Left ventricle myocardium inferior (tissue), 1 donor: ENCODE measurements at regions not wholly inside any gene's neighbourhood (a gene's known extent, or its start where the extent isn't known, plus 50 kb on each side); places are given as distances from the start of the nearest gene placed in this dataset.
"Not testable (repeated sequence)": the region's sequence is repeated elsewhere in the genome, so short reads cannot be mapped to it uniquely, and the experiment has no call there.

Source experiments
- DNase-seq: peaks from one replicate; pipeline ENCODE4 v3.0.0-alpha.2; 2020
- H3K27ac ChIP-seq: fragments of 200-600 bp; replicated peaks from 2 replicates; pipeline ENCODE4 v1.8.0; 2021
- H3K27me3 ChIP-seq: fragments of 200-600 bp; 2 replicates; pipeline ENCODE4 v1.8.0; 2021; ENCODE audit warnings: low read depth
- H3K36me3 ChIP-seq: fragments of 200-600 bp; 2 replicates; pipeline ENCODE4 v1.8.0; 2021
- H3K4me1 ChIP-seq: fragments of 200-600 bp; 2 replicates; pipeline ENCODE4 v1.8.0; 2021
- H3K4me3 ChIP-seq: fragments of 200-600 bp; 2 replicates; pipeline ENCODE4 v1.8.0; 2021; ENCODE audit warnings: mild to moderate bottlenecking, moderate library complexity
- H3K9me3 ChIP-seq: fragments of 200-600 bp; replicated peaks from 2 replicates; pipeline ENCODE4 v1.8.0; 2021
- intact Hi-C: fragments of 100-400 bp; cut with micrococcal nuclease; formaldehyde crosslinking; loops from one replicate; pipeline ENCODE4 v1.11.0; 2022
- TF ChIP-seq, protein P1 (sequence below): fragments of 200-600 bp; IDR thresholded peaks from 2 replicates; pipeline ENCODE4 v1.8.0; 2021; ENCODE audit warnings: antibody characterized with exemption, mild to moderate bottlenecking, borderline replicate concordance
- donor health status: DM: no; HTN: yes; CAD: no; lungs with severe emphysema.

DNA sequence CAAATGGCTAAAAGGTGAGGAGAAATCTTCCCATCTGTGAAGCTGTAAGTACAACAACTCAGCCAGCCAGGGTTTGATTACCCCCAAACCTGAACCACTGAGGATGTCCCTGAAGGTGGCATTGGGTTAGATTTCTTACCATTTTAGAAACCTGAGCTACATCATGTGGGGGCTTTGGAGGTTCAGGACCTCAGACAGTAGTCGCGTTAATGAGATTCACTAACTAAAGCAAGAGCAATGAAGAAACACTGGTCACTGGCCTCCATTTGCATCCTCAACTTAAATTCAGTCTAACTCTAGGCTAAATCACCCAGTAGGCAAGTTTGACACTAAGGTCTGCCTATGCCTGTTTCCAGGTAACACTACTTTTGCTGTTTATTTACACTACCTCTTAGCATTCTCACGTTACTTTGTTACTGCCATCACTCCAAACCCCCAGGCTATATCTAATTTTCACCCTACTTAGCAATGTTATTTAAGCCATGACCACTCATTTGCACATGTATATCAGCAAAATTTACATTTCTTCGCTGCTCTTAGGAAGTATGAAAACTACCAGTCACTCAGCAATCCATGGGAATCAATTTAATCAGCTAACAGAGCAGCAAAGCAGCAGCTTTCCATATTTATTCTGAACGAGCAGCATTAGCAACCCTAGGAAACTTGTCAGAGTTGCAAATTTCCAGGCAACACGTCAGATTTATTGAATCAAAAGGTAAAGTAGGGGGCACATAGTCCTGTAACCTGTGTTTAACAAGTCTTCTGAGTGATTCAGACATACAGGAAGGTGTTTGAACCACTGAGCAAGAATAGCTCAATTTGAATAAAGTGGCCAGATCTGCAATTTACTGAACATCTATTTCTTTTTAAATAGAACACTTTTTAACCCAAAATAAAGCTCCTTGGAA, 788.4 kb upstream of the SORCS1 start:
- TF ChIP-seq, protein P1, sequence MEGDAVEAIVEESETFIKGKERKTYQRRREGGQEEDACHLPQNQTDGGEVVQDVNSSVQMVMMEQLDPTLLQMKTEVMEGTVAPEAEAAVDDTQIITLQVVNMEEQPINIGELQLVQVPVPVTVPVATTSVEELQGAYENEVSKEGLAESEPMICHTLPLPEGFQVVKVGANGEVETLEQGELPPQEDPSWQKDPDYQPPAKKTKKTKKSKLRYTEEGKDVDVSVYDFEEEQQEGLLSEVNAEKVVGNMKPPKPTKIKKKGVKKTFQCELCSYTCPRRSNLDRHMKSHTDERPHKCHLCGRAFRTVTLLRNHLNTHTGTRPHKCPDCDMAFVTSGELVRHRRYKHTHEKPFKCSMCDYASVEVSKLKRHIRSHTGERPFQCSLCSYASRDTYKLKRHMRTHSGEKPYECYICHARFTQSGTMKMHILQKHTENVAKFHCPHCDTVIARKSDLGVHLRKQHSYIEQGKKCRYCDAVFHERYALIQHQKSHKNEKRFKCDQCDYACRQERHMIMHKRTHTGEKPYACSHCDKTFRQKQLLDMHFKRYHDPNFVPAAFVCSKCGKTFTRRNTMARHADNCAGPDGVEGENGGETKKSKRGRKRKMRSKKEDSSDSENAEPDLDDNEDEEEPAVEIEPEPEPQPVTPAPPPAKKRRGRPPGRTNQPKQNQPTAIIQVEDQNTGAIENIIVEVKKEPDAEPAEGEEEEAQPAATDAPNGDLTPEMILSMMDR, result no peak

DNA sequence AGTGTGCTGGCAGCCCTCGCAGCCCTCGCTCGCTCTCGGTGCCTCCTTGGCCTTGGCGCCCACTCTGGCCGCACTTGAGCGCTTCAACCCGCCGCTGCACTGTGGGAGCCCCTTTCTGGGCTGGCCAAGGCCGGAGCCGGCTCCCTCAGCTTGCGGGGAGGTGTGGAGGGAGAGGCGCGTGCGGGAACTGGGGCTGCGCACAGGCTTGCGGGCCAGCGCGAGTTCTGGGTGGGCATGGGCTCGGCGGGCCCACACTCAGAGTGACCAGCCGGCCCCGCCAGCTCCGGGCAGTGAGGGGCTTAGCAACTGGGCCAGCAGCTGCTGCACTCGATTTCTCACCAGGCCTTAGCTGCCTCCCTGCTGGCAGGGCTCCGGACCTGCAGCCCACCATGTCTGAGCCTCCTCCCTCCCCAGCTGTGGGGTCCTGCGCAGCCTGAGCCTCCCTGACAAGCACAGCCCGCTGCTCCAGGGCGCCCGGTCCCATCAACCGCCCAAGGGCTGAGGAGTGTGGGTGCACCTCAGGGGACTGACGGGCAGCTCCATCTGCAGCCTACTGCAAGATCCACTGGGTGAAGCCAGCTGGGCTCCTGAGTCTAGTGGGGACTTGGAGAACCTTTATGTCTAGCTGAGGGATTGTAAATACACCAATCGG, 786.0 kb upstream of the SORCS1 start:
- H3K4me1 ChIP-seq, H3K36me3 ChIP-seq, H3K4me3 ChIP-seq, intact Hi-C loops, H3K27ac ChIP-seq, DNase-seq, H3K27me3 ChIP-seq: not testable (repeated sequence)
- peaks cover 21% of the 10 kb centered on the region for H3K9me3 ChIP-seq

More for the DNA sequence above, 788.4 kb upstream of the SORCS1 start:
- Histone ChIP-seq H3K9me3 (peaks cover 15% of the 10 kb centered on the region), H3K4me3 (no peak overlapping the region), H3K27me3 (no peaks in the 10 kb centered on the region), H3K36me3 (no peaks in the 10 kb centered on the region), H3K27ac (no peak overlapping the region), H3K4me1 (no peaks in the 10 kb centered on the region)
- intact Hi-C loops, result no loop called here
- no peak for DNase-seq

DNA sequence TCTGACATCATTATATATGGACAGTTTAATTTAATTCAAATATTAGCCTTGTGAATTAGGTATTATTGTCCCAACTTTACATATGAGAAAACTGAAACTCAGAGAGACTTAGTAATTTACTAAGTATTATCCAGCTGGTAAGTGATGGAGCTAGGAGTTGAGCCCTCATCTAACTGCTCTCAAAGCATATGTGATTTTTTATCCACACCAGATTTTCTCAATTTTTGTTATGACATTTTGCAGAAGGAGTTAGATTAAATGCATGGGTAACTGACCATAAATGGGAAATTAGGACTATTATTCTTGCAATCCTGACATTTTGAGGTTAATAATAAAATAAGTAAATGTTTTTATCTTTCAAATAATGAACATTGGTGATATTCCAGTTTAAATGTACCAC, 778.3 kb upstream of the SORCS1 start:
- Histone ChIP-seq H3K27ac (no peak overlapping the region), H3K36me3 (no peaks in the 10 kb centered on the region), H3K27me3 (no peaks in the 10 kb centered on the region), H3K9me3 (peaks cover 8% of the 10 kb centered on the region), H3K4me1 (no peaks in the 10 kb centered on the region), H3K4me3 (no peak overlapping the region)
- TF ChIP-seq, protein P1, result no peak
- intact Hi-C loops, result no loop called here
- DNase-seq, result no peak

DNA sequence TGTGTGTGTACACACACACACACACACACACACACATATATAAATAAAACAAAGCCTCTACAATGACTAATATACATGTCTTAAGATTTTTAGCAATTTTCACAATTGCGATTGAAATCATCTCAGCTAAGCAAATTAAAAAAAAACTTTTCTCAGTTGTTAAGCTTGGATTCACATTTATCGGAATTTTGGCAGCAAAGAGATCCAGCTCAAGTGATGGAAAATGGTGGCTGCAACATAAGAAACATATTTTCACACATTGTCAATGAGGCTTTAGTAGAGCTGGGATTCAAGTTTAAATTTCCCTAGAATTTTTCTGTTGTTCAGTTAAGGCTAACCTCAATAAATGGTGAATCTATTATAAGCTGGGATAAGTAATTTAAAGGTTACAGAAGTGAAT, 768.6 kb upstream of the SORCS1 start:
- Histone ChIP-seq H3K9me3 (peaks cover 16% of the 10 kb centered on the region), H3K27me3 (no peaks in the 10 kb centered on the region), H3K36me3 (no peaks in the 10 kb centered on the region), H3K27ac (no peak overlapping the region), H3K4me3 (no peak overlapping the region), H3K4me1 (no peaks in the 10 kb centered on the region)
- DNase-seq, result no peak
- TF ChIP-seq, protein P1, result no peak
- intact Hi-C loops, result no loop called here

DNA sequence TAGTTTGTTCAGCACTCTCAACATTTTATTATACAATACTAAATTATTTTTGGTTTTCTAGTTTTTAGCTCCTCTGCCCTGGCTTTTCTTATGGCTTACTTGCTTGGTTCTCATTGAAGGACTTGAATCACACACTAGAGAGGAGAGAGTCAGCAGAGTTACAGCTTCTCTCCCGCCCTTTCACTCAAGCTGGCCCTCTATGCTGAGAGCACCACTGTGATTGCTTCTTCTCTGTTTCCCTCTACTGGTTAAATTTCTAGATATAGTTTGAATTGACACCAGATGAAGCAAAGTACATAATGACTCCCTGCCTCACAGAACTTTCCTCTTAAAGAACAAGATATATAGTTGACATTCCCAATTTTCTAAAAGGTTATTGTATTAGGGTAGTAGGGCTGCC, 767.3 kb upstream of the SORCS1 start:
- Histone ChIP-seq H3K27me3 (no peaks in the 10 kb centered on the region), H3K4me3 (no peak overlapping the region), H3K9me3 (peaks cover 20% of the 10 kb centered on the region), H3K27ac (no peak overlapping the region), H3K4me1 (no peaks in the 10 kb centered on the region), H3K36me3 (no peaks in the 10 kb centered on the region)
- TF ChIP-seq, protein P1, result no peak
- intact Hi-C loops, result no loop called here
- DNase-seq, result no peak

DNA sequence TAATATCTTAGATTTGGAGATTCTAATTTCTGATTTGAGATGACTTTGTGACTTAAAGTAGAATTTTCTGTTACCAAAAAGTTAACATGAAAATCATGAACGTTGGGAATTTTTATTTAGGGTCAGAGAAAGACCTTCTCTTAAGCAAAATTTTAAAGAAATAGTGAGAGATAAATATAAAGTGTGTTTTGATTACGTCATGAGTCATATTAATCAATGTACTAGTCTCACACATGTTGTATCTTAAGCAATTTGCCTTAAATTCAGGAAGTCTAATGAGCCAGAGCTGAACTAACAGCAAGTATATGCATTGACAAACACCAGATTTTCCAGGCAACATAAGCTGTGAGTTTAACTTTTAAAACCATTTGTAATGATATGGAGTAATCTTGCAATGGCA, 765.5 kb upstream of the SORCS1 start:
- intact Hi-C loops, result no loop called here

More for the DNA sequence above, 765.5 kb upstream of the SORCS1 start:
- Histone ChIP-seq H3K27me3 (no peaks in the 10 kb centered on the region), H3K27ac (no peak overlapping the region), H3K4me3 (no peak overlapping the region), H3K9me3 (peaks cover 20% of the 10 kb centered on the region), H3K4me1 (no peaks in the 10 kb centered on the region), H3K36me3 (no peaks in the 10 kb centered on the region)
- DNase-seq, result no peak
- TF ChIP-seq, protein P1, result no peak
